Esophagus squamous epithelium (tissue), 5 donors: ENCODE measurements at regions not wholly inside any gene's neighbourhood (a gene's known extent, or its start where the extent isn't known, plus 50 kb on each side); places are given as distances from the start of the nearest gene placed in this dataset.

ENCODE experiments used
- DNase-seq: peaks from one replicate; lab custom pipeline; 2025; lab: John Stamatoyannopoulos, UW
- H3K27ac ChIP-seq, 4 donors: fragments of 200-600 bp; sonication (generic); one replicate each; pipeline ENCODE4 v1.5.1; 2016 to 2019; ENCODE audit warnings: mild to moderate bottlenecking in 1 of 4
- H3K27me3 ChIP-seq, 4 donors: fragments of 200-600 bp; sonication (generic); 1 replicate in 3 of 4; 2 replicates in 1 of 4; pipeline versions ENCODE4 v1.5.1 to v1.6.0; 2017 to 2021; ENCODE audit warnings: antibody characterized with exemption in 1 of 4
- H3K36me3 ChIP-seq, 3 donors: fragments of 200-600 bp; sonication (generic); one replicate each; pipeline ENCODE4 v1.5.1; 2016 to 2019
- H3K4me1 ChIP-seq, 3 donors: fragments of 200-600 bp; sonication (generic); one replicate each; pipeline ENCODE4 v1.5.1; 2017 to 2019
- H3K4me3 ChIP-seq, 4 donors: fragments of 200-600 bp; sonication (generic); 1 replicate in 3 of 4; 2 replicates in 1 of 4; pipeline ENCODE4 v1.5.1; 2016 to 2019; ENCODE audit warnings: mild to moderate bottlenecking in 2 of 4, moderate library complexity in 1 of 4
- H3K9me3 ChIP-seq, 3 donors: fragments of 200-600 bp; sonication (generic); one replicate each; pipeline ENCODE4 v1.5.1; 2016 to 2019
- POLR2A ChIP-seq, 4 donors: fragments of 450-650 bp; IDR thresholded peaks; one replicate each; pipeline ENCODE4 v1.6.1; 2017; ENCODE audit warnings: antibody characterized with exemption in 4 of 4, mild to moderate bottlenecking in 4 of 4, moderate library complexity in 3 of 4
- WGBS, 2 donors: methylation state at CpG; one replicate each; pipeline ENCODE4 v1.1.5; 2018; 5-methylcytosine and 5-hydroxymethylcytosine counted together
- intact Hi-C: fragments of 100-400 bp; cut with DNase I; formaldehyde crosslinking; loops from one replicate; pipeline ENCODE4 v1.15.0; 2022
- TF ChIP-seq, protein P1 (sequence below), 6 experiments: fragments of 450-650 bp in 4 of 6; fragments of 200-600 bp in 2 of 6; sonication (generic) in 2 of 6; IDR thresholded peaks; one replicate each; pipeline ENCODE4 v1.5.1; 2016 to 2019; ENCODE audit warnings: antibody characterized with exemption in 6 of 6, mild to moderate bottlenecking in 4 of 6, moderate library complexity in 4 of 6
- donor health status: DM: yes; HTN: yes; CAD: no.

GRCh38 chr5:163089926-163090325 lies 347.5 kb upstream of the CCNG1 start:
- no peaks in the 10 kb centered on the region for H3K4me1 ChIP-seq
- 39 to 68% methylated on average over 1 of the region's 1 CpG for WGBS, 2 donors
- intact Hi-C loops: no loop called here

GRCh38 chr5:163094492-163095180 lies 342.8 kb upstream of the CCNG1 start:
- WGBS, 2 donors: 40 to 42% methylated on average over 8 of the region's 8 CpGs
- no peaks in the 10 kb centered on the region for H3K36me3 ChIP-seq
- H3K4me3 ChIP-seq: no peak overlapping the region
- no peaks in the 10 kb centered on the region for H3K9me3 ChIP-seq
- H3K27ac ChIP-seq: no peak overlapping the region
- TF ChIP-seq POLR2A (IDR thresholded peaks at IDR 0.05): no peak
- TF ChIP-seq, protein P1, sequence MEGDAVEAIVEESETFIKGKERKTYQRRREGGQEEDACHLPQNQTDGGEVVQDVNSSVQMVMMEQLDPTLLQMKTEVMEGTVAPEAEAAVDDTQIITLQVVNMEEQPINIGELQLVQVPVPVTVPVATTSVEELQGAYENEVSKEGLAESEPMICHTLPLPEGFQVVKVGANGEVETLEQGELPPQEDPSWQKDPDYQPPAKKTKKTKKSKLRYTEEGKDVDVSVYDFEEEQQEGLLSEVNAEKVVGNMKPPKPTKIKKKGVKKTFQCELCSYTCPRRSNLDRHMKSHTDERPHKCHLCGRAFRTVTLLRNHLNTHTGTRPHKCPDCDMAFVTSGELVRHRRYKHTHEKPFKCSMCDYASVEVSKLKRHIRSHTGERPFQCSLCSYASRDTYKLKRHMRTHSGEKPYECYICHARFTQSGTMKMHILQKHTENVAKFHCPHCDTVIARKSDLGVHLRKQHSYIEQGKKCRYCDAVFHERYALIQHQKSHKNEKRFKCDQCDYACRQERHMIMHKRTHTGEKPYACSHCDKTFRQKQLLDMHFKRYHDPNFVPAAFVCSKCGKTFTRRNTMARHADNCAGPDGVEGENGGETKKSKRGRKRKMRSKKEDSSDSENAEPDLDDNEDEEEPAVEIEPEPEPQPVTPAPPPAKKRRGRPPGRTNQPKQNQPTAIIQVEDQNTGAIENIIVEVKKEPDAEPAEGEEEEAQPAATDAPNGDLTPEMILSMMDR (IDR thresholded peaks at IDR 0.05): no peak
- DNase-seq: no peak
- no peaks in the 10 kb centered on the region for H3K27me3 ChIP-seq
- intact Hi-C loops: no loop called here
- H3K4me1 ChIP-seq: no peaks in the 10 kb centered on the region

More at GRCh38 chr5:163089926-163090325, 347.5 kb upstream of the CCNG1 start:
- no peak for DNase-seq
- TF ChIP-seq, protein P1 (IDR thresholded peaks at IDR 0.05): no peak
- no peak for TF ChIP-seq POLR2A (IDR thresholded peaks at IDR 0.05)
- no peaks in the 10 kb centered on the region for H3K9me3 ChIP-seq
- H3K36me3 ChIP-seq: no peaks in the 10 kb centered on the region
- H3K27ac ChIP-seq: no peak overlapping the region
- no peaks in the 10 kb centered on the region for H3K27me3 ChIP-seq
- H3K4me3 ChIP-seq: no peak overlapping the region

- no peak for TF ChIP-seq POLR2A (IDR thresholded peaks at IDR 0.05)
- TF ChIP-seq, protein P1 (IDR thresholded peaks at IDR 0.05): no peak
- peaks cover 0 to 3% (median 0%) of the 10 kb centered on the region in 3 donors for H3K9me3 ChIP-seq
Observed at GRCh38 chr5:163104464-163104863, 332.9 kb upstream of the CCNG1 start.

GRCh38 chr5:163105456-163105855 lies 331.9 kb upstream of the CCNG1 start:
- intact Hi-C loops: no loop called here
- no peak overlapping the region for H3K27ac ChIP-seq
- peaks cover 0 to 2% (median 0%) of the 10 kb centered on the region in 3 donors for H3K9me3 ChIP-seq
- TF ChIP-seq POLR2A (IDR thresholded peaks at IDR 0.05): no peak
- TF ChIP-seq, protein P1 (IDR thresholded peaks at IDR 0.05): no peak
- H3K27me3 ChIP-seq: no peaks in the 10 kb centered on the region
- DNase-seq: no peak
- 51 to 58% methylated on average over 2 of the region's 2 CpGs for WGBS, 2 donors
- no peak overlapping the region for H3K4me3 ChIP-seq
- no peaks in the 10 kb centered on the region for H3K4me1 ChIP-seq
- no peaks in the 10 kb centered on the region for H3K36me3 ChIP-seq

More at GRCh38 chr5:163104464-163104863, 332.9 kb upstream of the CCNG1 start:
- WGBS, 2 donors: 28 to 48% methylated on average over 5 of the region's 5 CpGs
- intact Hi-C loops: no loop called here
- Histone ChIP-seq H3K4me1 (no peaks in the 10 kb centered on the region), H3K27ac (no peak overlapping the region), H3K36me3 (no peaks in the 10 kb centered on the region), H3K27me3 (no peaks in the 10 kb centered on the region), H3K4me3 (no peak overlapping the region)
- DNase-seq: no peak

- 56 to 70% methylated on average over 1 of the region's 1 CpG for WGBS, 2 donors
- Histone ChIP-seq H3K27me3 (no peaks in the 10 kb centered on the region), H3K4me3 (no peak overlapping the region), H3K27ac (no peak overlapping the region), H3K36me3 (no peaks in the 10 kb centered on the region), H3K4me1 (no peaks in the 10 kb centered on the region), H3K9me3 (no peaks in the 10 kb centered on the region)
- intact Hi-C loops: no loop called here
- no peak for TF ChIP-seq POLR2A (IDR thresholded peaks at IDR 0.05)
- TF ChIP-seq, protein P1 (IDR thresholded peaks at IDR 0.05): no peak
- no peak for DNase-seq
Observed at GRCh38 chr5:163106098-163106497, 331.3 kb upstream of the CCNG1 start.
